GM21786 (cell line): ENCODE measurements at regions not wholly inside any gene's neighbourhood (a gene's known extent, or its start where the extent isn't known, plus 50 kb on each side); places are given as distances from the start of the nearest gene placed in this dataset.

ENCODE experiments used
- ATAC-seq: cut with Tn5 transposase; IDR thresholded peaks from one replicate; pipeline ENCODE4 v1.9.1; 2021; ENCODE audit not compliant: unreplicated experiment

GRCh38 chr14:51145246-51145645, 50.3 kb upstream of the TRIM9 start:
- no peak for ATAC-seq

- ATAC-seq, result no peak
These were observed 52.3 kb upstream of the TRIM9 start for GRCh38 chr14:51147183-51147582.

- ATAC-seq, result no peak
These were observed 60.4 kb upstream of the TRIM9 start for GRCh38 chr14:51155326-51155725.

- ATAC-seq, result peak; percentile 76
These were observed 62.1 kb upstream of the TRIM9 start for GRCh38 chr14:51157012-51157411.

GRCh38 chr14:51160871-51161270, 66.0 kb upstream of the TRIM9 start:
- no peak for ATAC-seq

GRCh38 chr14:51165415-51165814, 70.5 kb upstream of the TRIM9 start:
- ATAC-seq, result no peak

GRCh38 chr14:51167587-51168214, 72.3 kb upstream of the TMX1 start:
- ATAC-seq, result no peak

GRCh38 chr14:51168215-51168613, 71.8 kb upstream of the TMX1 start:
- no peak for ATAC-seq

GRCh38 chr14:51173863-51174262, 66.2 kb upstream of the TMX1 start:
- no peak for ATAC-seq

GRCh38 chr14:51176839-51177238, 63.2 kb upstream of the TMX1 start:
- no peak for ATAC-seq

- ATAC-seq, result peak; percentile 84
These were observed 59.5 kb upstream of the TMX1 start for GRCh38 chr14:51180577-51180976.

- ATAC-seq, result no peak
These were observed 57.9 kb upstream of the TMX1 start for GRCh38 chr14:51182131-51182565.

- ATAC-seq, result no peak
These were observed 54.9 kb upstream of the TMX1 start for GRCh38 chr14:51185180-51185579.

GRCh38 chr14:51185754-51186153, 54.3 kb upstream of the TMX1 start:
- ATAC-seq, result peak; percentile 94

GRCh38 chr14:51188566-51189185, 51.4 kb upstream of the TMX1 start:
- no peak for ATAC-seq

GRCh38 chr14:51189600-51190376, 50.3 kb upstream of the TMX1 start:
- no peak for ATAC-seq
